H9 (cell line): ENCODE measurements at regions not wholly inside any gene's neighbourhood (a gene's known extent, or its start where the extent isn't known, plus 50 kb on each side); places are given as distances from the start of the nearest gene placed in this dataset.

Experiments
- DNase-seq: peaks from one replicate; pipeline ENCODE4 v3.0.0-alpha.2; 2017
- H2AFZ ChIP-seq: one replicate; pipeline ENCODE4 v1.6.1; 2013; ENCODE audit warnings: mild to moderate bottlenecking, low read length, control low read depth, moderate library complexity
- H2AK5ac ChIP-seq: 2 replicates; pipeline ENCODE4 v1.6.1; 2013; ENCODE audit warnings: low read length, control low read depth, mixed read lengths; ENCODE audit not compliant: insufficient read length
- H2BK120ac ChIP-seq: one replicate; pipeline ENCODE4 v1.6.1; 2013; ENCODE audit warnings: low read depth, mild to moderate bottlenecking, low read length, control low read depth, inconsistent platforms; ENCODE audit not compliant: poor library complexity, severe bottlenecking
- H2BK12ac ChIP-seq: 2 replicates; pipeline ENCODE4 v1.6.1; 2013; ENCODE audit warnings: low read length, control low read depth, mixed read lengths, low read depth; ENCODE audit not compliant: insufficient read length
- H2BK15ac ChIP-seq: 2 replicates; pipeline ENCODE4 v1.6.1; 2013; ENCODE audit warnings: low read depth, low read length, control low read depth
- H2BK20ac ChIP-seq: one replicate; pipeline ENCODE4 v1.6.1; 2013; ENCODE audit warnings: low read depth, mild to moderate bottlenecking, low read length, control low read depth, inconsistent platforms; ENCODE audit not compliant: poor library complexity, severe bottlenecking
- H2BK5ac ChIP-seq: 2 replicates; pipeline ENCODE4 v1.6.1; 2013; ENCODE audit warnings: low read length, control low read depth, mixed read lengths; ENCODE audit not compliant: insufficient read length
- H3K14ac ChIP-seq: 2 replicates; pipeline ENCODE4 v1.6.1; 2013; ENCODE audit warnings: low read length, control low read depth; ENCODE audit not compliant: insufficient read depth
- H3K18ac ChIP-seq: 2 replicates; pipeline ENCODE4 v1.6.1; 2013; ENCODE audit warnings: low read depth, mild to moderate bottlenecking, mixed read lengths, low read length, control low read depth; ENCODE audit not compliant: insufficient read length
- H3K23ac ChIP-seq: 2 replicates; pipeline ENCODE4 v1.6.1; 2013; ENCODE audit warnings: low read length, control low read depth, mixed read lengths, low read depth; ENCODE audit not compliant: insufficient read length
- H3K23me2 ChIP-seq: 2 replicates; pipeline ENCODE4 v1.6.1; 2013; ENCODE audit warnings: low read depth, mild to moderate bottlenecking, mixed read lengths, low read length, control low read depth; ENCODE audit not compliant: insufficient read length, poor library complexity, severe bottlenecking
- H3K27ac ChIP-seq: 2 replicates; pipeline ENCODE4 v1.5.1; 2013; ENCODE audit warnings: low read length, control low read depth, mixed read lengths, low read depth; ENCODE audit not compliant: insufficient read length
- H3K27me3 ChIP-seq: 2 replicates; pipeline ENCODE4 v1.6.1; 2013; ENCODE audit warnings: low read length, control low read depth, inconsistent platforms; ENCODE audit not compliant: insufficient read depth
- H3K4ac ChIP-seq: 2 replicates; pipeline ENCODE4 v1.6.1; 2013; ENCODE audit warnings: low read depth, mild to moderate bottlenecking, control low read depth, inconsistent platforms, low read length, moderate library complexity
- H3K4me1 ChIP-seq: 2 replicates; pipeline ENCODE4 v1.6.1; 2013; ENCODE audit warnings: low read length, control low read depth, inconsistent platforms; ENCODE audit not compliant: insufficient read depth
- H3K4me2 ChIP-seq: 2 replicates; pipeline ENCODE4 v1.6.1; 2013; ENCODE audit warnings: low read length, control low read depth, mixed read lengths; ENCODE audit not compliant: insufficient read length, insufficient read depth
- H3K56ac ChIP-seq: 2 replicates; pipeline ENCODE4 v1.6.1; 2013; ENCODE audit warnings: low read depth, mild to moderate bottlenecking, mixed read lengths, low read length, control low read depth; ENCODE audit not compliant: insufficient read length
- H3K79me1 ChIP-seq: 2 replicates; pipeline ENCODE4 v1.6.1; 2013; ENCODE audit warnings: low read depth, mild to moderate bottlenecking, moderate library complexity, low read length, control low read depth, inconsistent platforms; ENCODE audit not compliant: insufficient read depth, poor library complexity, severe bottlenecking
- H3K79me2 ChIP-seq: 2 replicates; pipeline ENCODE4 v1.6.1; 2013; ENCODE audit warnings: low read length, control low read depth, inconsistent platforms; ENCODE audit not compliant: insufficient read depth
- H3K9ac ChIP-seq: 2 replicates; pipeline ENCODE4 v1.6.1; 2013; ENCODE audit warnings: low read length, control low read depth, mixed read lengths; ENCODE audit not compliant: insufficient read length; ENCODE audit errors: extremely low read depth
- H3K9me3 ChIP-seq: one replicate; pipeline ENCODE4 v1.6.1; 2013; ENCODE audit warnings: low read depth, low read length, inconsistent platforms; ENCODE audit not compliant: control insufficient read depth
- H3T11ph ChIP-seq: one replicate; pipeline ENCODE4 v1.6.1; 2013; ENCODE audit warnings: mild to moderate bottlenecking, low read length, control low read depth, inconsistent platforms
- H4K20me1 ChIP-seq: one replicate; pipeline ENCODE4 v1.6.1; 2013; ENCODE audit not compliant: control insufficient read depth, insufficient read length, insufficient read depth
- H4K5ac ChIP-seq: 2 replicates; pipeline ENCODE4 v1.6.1; 2013; ENCODE audit warnings: low read depth, mild to moderate bottlenecking, mixed read lengths, low read length, control low read depth; ENCODE audit not compliant: insufficient read length
- H4K8ac ChIP-seq: replicated peaks from 2 replicates; pipeline ENCODE4 v1.6.1; 2013; ENCODE audit warnings: low read length, control low read depth, mixed read lengths, low read depth; ENCODE audit not compliant: insufficient read length
- H4K91ac ChIP-seq: 2 replicates; pipeline ENCODE4 v1.6.1; 2013; ENCODE audit warnings: low read depth, mild to moderate bottlenecking, moderate library complexity, mixed read lengths, low read length, control low read depth; ENCODE audit not compliant: insufficient read length
- H3K27ac Mint-ChIP-seq, 3 experiments: 2 replicates in 2 of 3; 3 replicates in 1 of 3; pipeline ENCODE4 v1.8.0; 2020 to 2021; ENCODE audit warnings: mixed read lengths in 3 of 3, mild to moderate bottlenecking in 1 of 3, moderate library complexity in 1 of 3
- H3K27me3 Mint-ChIP-seq: 2 replicates; pipeline ENCODE4 v1.8.0; 2021; ENCODE audit warnings: low read depth, mild to moderate bottlenecking, moderate library complexity, mixed read lengths
- H3K36me3 Mint-ChIP-seq, 3 experiments: 2 replicates in 2 of 3; 3 replicates in 1 of 3; pipeline ENCODE4 v1.8.0; 2020 to 2021; ENCODE audit warnings: low read depth in 3 of 3, mixed read lengths in 3 of 3; ENCODE audit not compliant: insufficient read depth in 1 of 3
- H3K4me1 Mint-ChIP-seq, 2 experiments: 2 replicates each; pipeline ENCODE4 v1.8.0; 2020; ENCODE audit warnings: mixed read lengths in 2 of 2
- H3K4me3 Mint-ChIP-seq, 2 experiments: 2 replicates in 1 of 2; 3 replicates in 1 of 2; pipeline ENCODE4 v1.8.0; 2020 to 2021; ENCODE audit warnings: mild to moderate bottlenecking in 2 of 2, mixed read lengths in 2 of 2, moderate library complexity in 1 of 2
- H3K9me3 Mint-ChIP-seq, 2 experiments: 2 replicates in 1 of 2; 3 replicates in 1 of 2; pipeline ENCODE4 v1.8.0; 2020; ENCODE audit warnings: mild to moderate bottlenecking in 2 of 2, mixed read lengths in 2 of 2, moderate library complexity in 1 of 2
- WGBS: extraction: QIAGEN DNeasy Blood & Tissue Kit; methylation state at CpG from one replicate; pipeline ENCODE4 v1.1.7; 2013; ENCODE audit warnings: missing lambda C conversion rate, low lambda C conversion rate, mixed read lengths; ENCODE audit not compliant: insufficient read length; ENCODE audit errors: extremely low coverage; 5-methylcytosine and 5-hydroxymethylcytosine counted together
- TF ChIP-seq, protein P1 (sequence below): fragments of 200-600 bp; sonication (generic); conservative IDR thresholded peaks from 3 replicates; pipeline ENCODE4 v1.8.0; 2021; ENCODE audit warnings: antibody characterized with exemption, mild to moderate bottlenecking

DNA sequence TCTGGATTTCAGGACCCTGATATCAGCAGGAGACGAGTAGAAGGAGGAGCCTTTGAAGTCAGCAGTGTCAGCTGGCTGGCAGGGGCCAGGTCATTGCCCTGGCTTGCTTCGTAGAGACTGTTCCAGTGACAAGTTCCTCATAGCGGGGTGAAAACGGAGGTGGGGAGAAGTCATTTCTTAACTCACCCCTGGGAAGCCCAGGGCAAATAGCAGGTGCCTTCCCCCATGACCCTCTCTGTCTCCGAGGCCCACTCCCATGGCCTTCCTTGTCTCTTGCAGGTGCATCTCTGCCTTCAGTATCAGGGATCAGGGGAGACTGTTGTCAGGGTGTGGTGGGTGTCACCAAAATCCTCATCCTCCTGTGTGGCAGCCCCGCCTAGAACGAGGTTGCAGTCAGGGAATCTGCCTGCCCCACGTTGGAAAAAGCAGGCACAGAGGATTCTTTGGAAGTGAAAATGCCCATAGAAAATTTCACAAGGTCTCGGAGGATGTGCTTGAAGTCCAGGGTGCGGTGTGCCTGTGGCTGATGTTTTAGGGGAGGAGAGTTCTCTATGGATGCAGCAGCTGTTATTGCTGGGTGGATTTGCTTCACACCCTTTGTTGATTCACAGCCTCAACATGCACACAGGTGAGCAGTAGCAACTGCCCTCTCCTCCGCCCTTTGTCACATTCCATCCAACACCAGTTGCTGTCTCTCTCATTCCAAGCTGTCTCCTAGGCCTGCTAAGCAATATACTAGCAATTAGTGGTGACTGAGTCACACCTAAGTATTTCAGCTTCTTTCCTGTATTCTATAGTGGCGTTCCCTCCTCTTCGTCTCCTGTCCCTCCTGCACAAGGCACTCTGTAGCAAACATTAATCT, 142.6 kb upstream of the FHL2 start:
- peaks cover 5 to 8% of the 10 kb centered on the region in 2 experiments; a peak in 3 of 4 replicates for H3K4me1 Mint-ChIP-seq
- H3K36me3 Mint-ChIP-seq = no peaks in the 10 kb centered on the region
- H4K91ac ChIP-seq = no peak overlapping the region
- H3K27ac ChIP-seq = no peak overlapping the region
- H3K79me2 ChIP-seq = no peaks in the 10 kb centered on the region
- H2BK15ac ChIP-seq = no peak overlapping the region
- H3K56ac ChIP-seq = no peak overlapping the region
- H3K18ac ChIP-seq = no peak overlapping the region
- no peak overlapping the region for H3T11ph ChIP-seq
- H3K4me3 Mint-ChIP-seq = no peak overlapping the region
- H3K79me1 ChIP-seq = no peaks in the 10 kb centered on the region
- no peak overlapping the region for H4K8ac ChIP-seq
- H3K23ac ChIP-seq = no peak overlapping the region
- H3K14ac ChIP-seq = no peak overlapping the region
- no peak overlapping the region for H3K4me2 ChIP-seq
- no peaks in the 10 kb centered on the region for H3K23me2 ChIP-seq
- H3K9me3 Mint-ChIP-seq = no peaks in the 10 kb centered on the region
- no peaks in the 10 kb centered on the region for H3K27me3 ChIP-seq
- H2AFZ ChIP-seq = no peak overlapping the region
- TF ChIP-seq, protein P1, sequence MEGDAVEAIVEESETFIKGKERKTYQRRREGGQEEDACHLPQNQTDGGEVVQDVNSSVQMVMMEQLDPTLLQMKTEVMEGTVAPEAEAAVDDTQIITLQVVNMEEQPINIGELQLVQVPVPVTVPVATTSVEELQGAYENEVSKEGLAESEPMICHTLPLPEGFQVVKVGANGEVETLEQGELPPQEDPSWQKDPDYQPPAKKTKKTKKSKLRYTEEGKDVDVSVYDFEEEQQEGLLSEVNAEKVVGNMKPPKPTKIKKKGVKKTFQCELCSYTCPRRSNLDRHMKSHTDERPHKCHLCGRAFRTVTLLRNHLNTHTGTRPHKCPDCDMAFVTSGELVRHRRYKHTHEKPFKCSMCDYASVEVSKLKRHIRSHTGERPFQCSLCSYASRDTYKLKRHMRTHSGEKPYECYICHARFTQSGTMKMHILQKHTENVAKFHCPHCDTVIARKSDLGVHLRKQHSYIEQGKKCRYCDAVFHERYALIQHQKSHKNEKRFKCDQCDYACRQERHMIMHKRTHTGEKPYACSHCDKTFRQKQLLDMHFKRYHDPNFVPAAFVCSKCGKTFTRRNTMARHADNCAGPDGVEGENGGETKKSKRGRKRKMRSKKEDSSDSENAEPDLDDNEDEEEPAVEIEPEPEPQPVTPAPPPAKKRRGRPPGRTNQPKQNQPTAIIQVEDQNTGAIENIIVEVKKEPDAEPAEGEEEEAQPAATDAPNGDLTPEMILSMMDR = no peak
- no peak overlapping the region for H4K5ac ChIP-seq
- H3K4me1 ChIP-seq = no peaks in the 10 kb centered on the region
- H3K4ac ChIP-seq = no peak overlapping the region
- no peak overlapping the region for H2BK5ac ChIP-seq
- no CpG with 5 or more reads among the region's 13 CpGs for WGBS
- H3K9me3 ChIP-seq = no peaks in the 10 kb centered on the region
- no peak overlapping the region for H2BK20ac ChIP-seq
- peak overlapping the region in 1 of 3 experiments; percentile 77; a peak in 2 of 7 replicates for H3K27ac Mint-ChIP-seq
- no peak overlapping the region for H3K9ac ChIP-seq
- H2BK12ac ChIP-seq = no peak overlapping the region
- no peaks in the 10 kb centered on the region; the same call in 1 of the 2 replicates for H3K27me3 Mint-ChIP-seq
- DNase-seq = no peak
- H4K20me1 ChIP-seq = no peaks in the 10 kb centered on the region
- H2BK120ac ChIP-seq = no peak overlapping the region
- no peak overlapping the region for H2AK5ac ChIP-seq
